NCI-H2227 (cell line): ENCODE measurements at regions not wholly inside any gene's neighbourhood (a gene's known extent, or its start where the extent isn't known, plus 50 kb on each side); places are given as distances from the start of the nearest gene placed in this dataset.

Experiments
- DNase-seq: peaks from one replicate; lab custom pipeline; 2025; ENCODE audit not compliant: unreplicated experiment; lab: John Stamatoyannopoulos, UW

DNA sequence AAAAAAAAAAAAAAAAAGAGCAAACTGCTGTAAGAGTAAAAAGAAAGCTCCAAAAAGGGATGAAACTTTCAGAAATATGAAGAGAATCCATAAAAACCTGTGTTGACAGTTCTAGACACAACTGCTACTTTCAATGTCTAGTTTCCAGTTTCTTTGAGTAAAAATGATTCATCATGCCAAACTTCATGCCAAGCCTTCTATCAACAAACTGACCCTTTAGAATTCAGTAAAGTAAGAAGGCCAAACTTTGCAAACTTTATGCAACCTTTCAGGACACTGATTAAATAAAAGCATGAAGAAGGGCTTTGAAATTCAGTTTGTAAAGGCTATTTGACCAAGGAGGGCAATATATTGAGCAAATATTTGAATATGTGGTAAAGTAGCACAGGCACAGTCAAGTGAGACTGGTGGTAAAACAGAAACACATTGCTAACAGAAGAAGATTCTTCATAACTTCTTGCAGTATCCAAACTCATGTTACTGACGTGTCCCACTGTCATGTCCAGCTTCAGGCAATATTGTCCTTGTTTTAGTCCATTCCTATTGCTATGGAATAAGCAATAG, 56.3 kb upstream of the CFAP20DC start:
- no peak for DNase-seq

DNA sequence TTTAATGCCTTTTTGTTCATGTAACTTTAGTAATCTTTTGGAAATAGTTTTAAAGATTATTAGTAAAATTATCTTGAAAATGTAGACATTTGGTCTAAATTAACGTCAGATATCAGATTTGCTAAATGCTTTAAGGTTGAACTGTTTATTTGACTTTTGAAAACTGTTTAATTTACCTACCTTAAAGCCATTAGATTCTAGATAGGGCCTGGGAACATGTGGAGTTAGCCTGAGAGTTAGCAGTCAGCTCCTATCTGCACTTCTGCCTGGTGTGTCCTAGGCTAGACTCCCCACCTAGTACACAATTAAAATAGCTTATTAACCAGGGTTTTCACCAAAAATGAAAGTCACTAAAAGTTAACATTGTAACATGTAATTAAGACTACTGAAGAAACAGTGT, 53.7 kb upstream of the CFAP20DC start:
- no peak for DNase-seq

DNA sequence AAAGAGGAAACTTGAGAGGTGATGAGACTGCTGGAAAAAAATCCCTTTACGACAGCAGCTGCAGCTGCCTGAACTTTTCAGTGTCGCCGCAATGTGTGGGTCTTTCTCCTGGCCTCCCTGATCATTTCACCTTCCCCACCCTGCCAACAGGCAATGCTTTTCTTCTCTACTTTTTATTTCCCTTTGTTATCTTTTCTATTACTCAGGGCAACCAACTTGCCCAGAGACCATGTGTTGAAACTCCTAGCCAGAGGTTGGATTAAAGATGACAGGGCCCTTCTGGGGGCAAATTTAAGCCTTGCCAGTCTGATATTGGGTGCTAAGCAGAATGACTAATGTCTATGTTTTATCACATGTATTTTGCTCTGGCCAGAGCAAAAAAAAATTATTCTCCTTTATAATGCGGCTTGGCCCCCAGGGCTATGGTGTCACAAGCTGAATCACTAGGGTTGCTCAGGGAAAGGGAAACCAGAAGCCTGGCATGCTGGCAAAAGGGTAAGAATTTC, 51.5 kb upstream of the CFAP20DC start:
- DNase-seq, result no peak
